ENCODE measurements at regions not wholly inside any gene's neighbourhood (a gene's known extent, or its start where the extent isn't known, plus 50 kb on each side); places are given as distances from the start of the nearest gene placed in this dataset.

GRCh38 chr21:16870103-16870502 is 642.7 kb upstream of the CXADR start:
- no peak for DNase-seq

- no peak for DNase-seq
These were observed 640.2 kb upstream of the CXADR start for GRCh38 chr21:16872616-16873015.

GRCh38 chr21:16873176-16873575 is 639.7 kb upstream of the CXADR start:
- DNase-seq: no peak

GRCh38 chr21:16873596-16873995 is 639.2 kb upstream of the CXADR start:
- no peak for DNase-seq

- no peak for DNase-seq
These were observed 633.4 kb upstream of the CXADR start for GRCh38 chr21:16879479-16879878.

- DNase-seq: no peak
These were observed 621.0 kb upstream of the CXADR start for GRCh38 chr21:16891821-16892220.

GRCh38 chr21:16900685-16901084 is 612.2 kb upstream of the CXADR start:
- DNase-seq: no peak

GRCh38 chr21:16908077-16908476 is 604.8 kb upstream of the CXADR start:
- no peak for DNase-seq

- DNase-seq: no peak
These were observed 602.2 kb upstream of the CXADR start for GRCh38 chr21:16910435-16911165.

- DNase-seq: no peak
These were observed 601.7 kb upstream of the CXADR start for GRCh38 chr21:16911166-16911607.

- DNase-seq: no peak
These were observed 600.8 kb upstream of the CXADR start for GRCh38 chr21:16912075-16912474.

- DNase-seq: no peak
These were observed 599.8 kb upstream of the CXADR start for GRCh38 chr21:16913010-16913409.

GRCh38 chr21:16928439-16928838 is 584.4 kb upstream of the CXADR start:
- DNase-seq: no peak

GRCh38 chr21:16932314-16932713 is 580.5 kb upstream of the CXADR start:
- DNase-seq: no peak

- no peak for DNase-seq
These were observed 570.1 kb upstream of the CXADR start for GRCh38 chr21:16942703-16943102.

GRCh38 chr21:16943231-16943630 is 569.6 kb upstream of the CXADR start:
- no peak for DNase-seq

GRCh38 chr21:16945580-16945979 is 567.3 kb upstream of the CXADR start:
- no peak for DNase-seq

- no peak for DNase-seq
These were observed 556.0 kb upstream of the CXADR start for GRCh38 chr21:16956824-16957223.

GRCh38 chr21:16965424-16965823 is 547.4 kb upstream of the CXADR start:
- no peak for DNase-seq

GRCh38 chr21:16968436-16968835 is 544.4 kb upstream of the CXADR start:
- no peak for DNase-seq

- DNase-seq: no peak
These were observed 543.2 kb upstream of the CXADR start for GRCh38 chr21:16969636-16970035.

- DNase-seq: no peak
These were observed 538.8 kb upstream of the CXADR start for GRCh38 chr21:16974060-16974459.

GRCh38 chr21:16976193-16976592 is 536.6 kb upstream of the CXADR start:
- no peak for DNase-seq

- DNase-seq: no peak
These were observed 534.4 kb upstream of the CXADR start for GRCh38 chr21:16978309-16978895.

GRCh38 chr21:16979574-16979973 is 533.3 kb upstream of the CXADR start:
- no peak for DNase-seq
